A673 (cell line): ENCODE measurements at regions not wholly inside any gene's neighbourhood (a gene's known extent, or its start where the extent isn't known, plus 50 kb on each side); places are given as distances from the start of the nearest gene placed in this dataset.

Experiments
- EZH2 ChIP-seq: fragments of 200-600 bp; sonication (generic); IDR thresholded peaks from 2 replicates; pipeline ENCODE4 v1.6.1; 2017; ENCODE audit warnings: borderline replicate concordance, low read depth, mild to moderate bottlenecking, mixed read lengths, antibody characterized with exemption, low read length; ENCODE audit not compliant: poor library complexity, severe bottlenecking
- TF ChIP-seq, protein P1 (sequence below): fragments of 300-800, 200-600 bp; sonication (generic); conservative IDR thresholded peaks from 2 replicates; pipeline ENCODE4 v1.5.1; 2017; ENCODE audit warnings: low read depth, mild to moderate bottlenecking, antibody characterized with exemption, low read length, moderate library complexity, mixed read lengths

DNA sequence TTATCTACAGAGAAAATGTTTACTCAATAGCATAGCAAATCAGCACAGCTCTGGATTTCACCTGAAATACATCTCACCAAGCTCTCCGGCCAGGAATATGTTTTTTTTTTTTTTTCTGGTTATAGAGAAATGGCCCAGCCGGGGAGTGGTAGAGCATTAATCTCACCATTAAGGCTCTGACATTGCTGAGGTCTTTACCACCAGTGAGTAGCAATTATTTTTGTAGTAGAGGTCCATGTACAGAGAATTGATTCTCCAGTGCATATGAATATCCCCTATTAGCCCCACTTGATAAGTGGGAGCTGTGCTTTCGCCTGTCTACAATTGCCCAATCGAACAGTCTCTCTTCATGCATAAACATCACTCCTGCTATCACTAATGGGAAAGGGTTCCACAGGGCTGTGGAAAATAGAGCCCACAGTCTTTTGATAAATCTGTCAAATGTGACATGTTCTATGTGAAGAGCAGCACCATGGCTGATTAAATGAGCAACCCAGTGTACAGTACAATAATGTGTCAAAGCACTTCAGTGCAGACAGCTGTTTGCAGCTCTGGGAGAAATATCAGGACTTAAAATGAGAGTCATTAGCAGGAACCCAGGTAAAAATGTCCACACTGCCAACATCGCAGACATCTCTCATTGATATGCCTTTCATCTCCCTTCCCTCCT is 227.1 kb upstream of the ID4 start:
- TF ChIP-seq, protein P1, sequence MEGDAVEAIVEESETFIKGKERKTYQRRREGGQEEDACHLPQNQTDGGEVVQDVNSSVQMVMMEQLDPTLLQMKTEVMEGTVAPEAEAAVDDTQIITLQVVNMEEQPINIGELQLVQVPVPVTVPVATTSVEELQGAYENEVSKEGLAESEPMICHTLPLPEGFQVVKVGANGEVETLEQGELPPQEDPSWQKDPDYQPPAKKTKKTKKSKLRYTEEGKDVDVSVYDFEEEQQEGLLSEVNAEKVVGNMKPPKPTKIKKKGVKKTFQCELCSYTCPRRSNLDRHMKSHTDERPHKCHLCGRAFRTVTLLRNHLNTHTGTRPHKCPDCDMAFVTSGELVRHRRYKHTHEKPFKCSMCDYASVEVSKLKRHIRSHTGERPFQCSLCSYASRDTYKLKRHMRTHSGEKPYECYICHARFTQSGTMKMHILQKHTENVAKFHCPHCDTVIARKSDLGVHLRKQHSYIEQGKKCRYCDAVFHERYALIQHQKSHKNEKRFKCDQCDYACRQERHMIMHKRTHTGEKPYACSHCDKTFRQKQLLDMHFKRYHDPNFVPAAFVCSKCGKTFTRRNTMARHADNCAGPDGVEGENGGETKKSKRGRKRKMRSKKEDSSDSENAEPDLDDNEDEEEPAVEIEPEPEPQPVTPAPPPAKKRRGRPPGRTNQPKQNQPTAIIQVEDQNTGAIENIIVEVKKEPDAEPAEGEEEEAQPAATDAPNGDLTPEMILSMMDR, result no peak
- TF ChIP-seq EZH2, result no peak
